Naive B cell (primary cell): ENCODE measurements at regions not wholly inside any gene's neighbourhood (a gene's known extent, or its start where the extent isn't known, plus 50 kb on each side); places are given as distances from the start of the nearest gene placed in this dataset.
"Not testable (repeated sequence)": the region's sequence is repeated elsewhere in the genome, so short reads cannot be mapped to it uniquely, and the experiment has no call there.

Source experiments
- ATAC-seq, 2 donors: fragments of 150-1000 bp; cut with Tn5 transposase; 2 replicates each; pipeline ENCODE4 v1.10.0; 2021; ENCODE audit warnings: low read depth in 2 of 2, mild to moderate bottlenecking in 2 of 2, moderate library complexity in 2 of 2
- DNase-seq: peaks from one replicate; pipeline ENCODE4 v3.0.0; 2022
- H3K27ac Mint-ChIP-seq, 6 donors: one replicate each; pipeline ENCODE4 v1.8.0; 2020 to 2022; ENCODE audit warnings: mild to moderate bottlenecking in 6 of 6, mixed read lengths in 6 of 6, moderate library complexity in 5 of 6, inconsistent platforms in 2 of 6
- H3K27me3 Mint-ChIP-seq, 3 donors: one replicate each; pipeline ENCODE4 v1.8.0; 2021 to 2022; ENCODE audit warnings: mixed read lengths in 3 of 3, mild to moderate bottlenecking in 1 of 3
- H3K36me3 Mint-ChIP-seq, 2 donors: one replicate each; pipeline ENCODE4 v1.8.0; 2020 to 2022; ENCODE audit warnings: mixed read lengths in 2 of 2, inconsistent platforms in 1 of 2, mild to moderate bottlenecking in 1 of 2
- H3K4me1 Mint-ChIP-seq, 3 donors: one replicate each; pipeline ENCODE4 v1.8.0; 2020 to 2022; ENCODE audit warnings: mixed read lengths in 3 of 3, inconsistent platforms in 1 of 3, mild to moderate bottlenecking in 1 of 3, moderate library complexity in 1 of 3
- H3K4me3 Mint-ChIP-seq, 8 donors: one replicate each; pipeline ENCODE4 v1.8.0; 2020 to 2022; ENCODE audit warnings: mild to moderate bottlenecking in 8 of 8, mixed read lengths in 8 of 8, moderate library complexity in 8 of 8, inconsistent platforms in 2 of 8
- H3K9me3 Mint-ChIP-seq, 7 donors: one replicate each; pipeline ENCODE4 v1.8.0; 2020 to 2022; ENCODE audit warnings: mixed read lengths in 7 of 7, mild to moderate bottlenecking in 5 of 7, inconsistent platforms in 2 of 7, moderate library complexity in 1 of 7

DNA sequence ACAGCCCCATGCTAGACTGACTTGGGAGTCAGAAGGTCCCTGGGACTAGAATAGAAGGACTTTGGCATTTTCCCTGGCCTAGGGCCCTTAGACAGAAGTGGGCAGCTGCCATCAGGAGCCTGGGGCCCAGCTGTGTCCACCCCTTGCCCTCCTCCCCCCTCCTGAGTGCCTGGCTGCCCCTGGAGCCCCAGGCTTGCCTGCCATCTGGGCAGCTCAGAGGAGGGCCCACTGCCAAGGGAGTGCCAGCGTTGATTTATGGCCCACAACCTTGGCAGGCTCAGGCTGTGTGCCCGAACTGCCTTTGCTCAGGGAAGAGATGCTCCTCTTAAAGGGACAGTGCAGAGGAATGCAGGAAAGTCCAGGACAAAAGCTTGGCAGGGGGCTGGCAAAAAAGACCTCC is 439.1 kb downstream of the SPATA31A7 start:
- not testable (repeated sequence) for H3K9me3 Mint-ChIP-seq, H3K36me3 Mint-ChIP-seq, DNase-seq, H3K27me3 Mint-ChIP-seq, ATAC-seq, H3K4me3 Mint-ChIP-seq, H3K4me1 Mint-ChIP-seq, H3K27ac Mint-ChIP-seq

DNA sequence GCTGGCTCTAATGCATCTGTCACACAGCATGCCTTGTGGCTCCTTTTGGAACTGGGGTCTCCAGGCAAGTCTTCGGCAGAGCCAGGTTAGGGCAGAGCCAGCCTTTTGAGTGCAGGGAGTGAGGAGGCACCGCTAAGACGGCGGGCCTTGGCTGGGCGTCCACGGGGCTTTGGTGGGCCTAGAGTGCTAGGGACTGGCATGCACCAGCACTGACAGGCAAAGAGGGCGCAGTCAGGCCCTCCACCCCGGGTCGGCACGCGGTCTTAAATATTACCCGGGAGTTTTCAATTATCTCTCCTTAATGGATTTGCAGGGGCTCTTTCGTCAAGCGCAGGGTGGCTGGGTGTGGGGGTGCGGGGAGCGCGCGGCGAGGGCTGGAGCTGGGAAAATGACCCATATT is 444.4 kb downstream of the SPATA31A7 start:
- H3K27ac Mint-ChIP-seq = no peak overlapping the region
- no peak for ATAC-seq
- H3K4me1 Mint-ChIP-seq = no peaks in the 10 kb centered on the region
- no peak for DNase-seq
- H3K4me3 Mint-ChIP-seq = no peak overlapping the region
- peaks cover 0 to 4% (median 0%) of the 10 kb centered on the region in 7 donors for H3K9me3 Mint-ChIP-seq
- H3K36me3 Mint-ChIP-seq = no peaks in the 10 kb centered on the region
- no peaks in the 10 kb centered on the region for H3K27me3 Mint-ChIP-seq

DNA sequence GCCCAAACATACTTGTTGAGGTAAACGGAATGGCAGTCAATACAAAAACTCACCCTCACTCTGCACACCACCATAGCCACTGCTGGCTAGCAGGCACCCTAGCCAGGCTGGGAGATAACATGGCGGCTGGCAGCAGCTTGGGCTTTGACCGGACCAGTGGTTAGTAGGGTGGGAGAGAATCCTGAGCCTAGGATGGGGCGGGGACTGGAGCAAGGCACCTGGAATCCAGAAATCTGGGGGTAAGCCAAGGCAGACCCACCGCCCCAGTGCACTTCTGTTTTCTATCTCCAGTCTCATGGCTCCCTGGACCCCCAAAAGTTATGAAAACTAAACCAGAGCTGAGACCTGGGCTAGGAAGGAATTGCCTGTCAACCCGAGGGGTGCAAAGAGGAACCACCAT is 474.4 kb downstream of the SPATA31A7 start:
- not testable (repeated sequence) for H3K4me1 Mint-ChIP-seq, ATAC-seq, H3K27ac Mint-ChIP-seq, H3K36me3 Mint-ChIP-seq, H3K4me3 Mint-ChIP-seq, H3K27me3 Mint-ChIP-seq, DNase-seq
- H3K9me3 Mint-ChIP-seq = peaks cover 5 to 20% (median 11%) of the 10 kb centered on the region in 7 donors

DNA sequence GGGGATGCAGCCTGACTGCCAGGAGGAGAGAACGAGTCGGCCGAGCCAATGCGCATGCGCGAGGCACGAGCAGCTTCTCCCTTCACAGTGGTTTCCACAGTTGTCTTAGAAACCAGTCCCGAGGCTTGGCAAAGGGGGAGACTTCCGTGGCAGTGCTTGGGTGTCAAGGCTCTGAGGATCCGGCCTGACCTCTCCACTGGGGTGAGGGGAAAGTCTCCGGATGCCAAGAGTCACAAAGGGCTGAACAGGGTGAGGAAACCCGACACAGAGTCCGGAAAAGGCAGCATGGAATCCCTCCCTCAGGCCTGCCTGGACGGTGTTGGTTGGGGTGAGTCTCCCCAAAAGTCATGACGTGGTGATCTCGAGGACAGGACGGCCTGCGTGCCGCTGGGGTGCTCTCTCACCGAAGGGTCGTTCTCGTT is 475.5 kb downstream of the SPATA31A7 start:
- Mint-ChIP-seq H3K27me3 (no peaks in the 10 kb centered on the region), H3K27ac (no peak overlapping the region), H3K4me3 (no peak overlapping the region), H3K4me1 (no peaks in the 10 kb centered on the region), H3K36me3 (peaks cover 4 to 15% of the 10 kb centered on the region in 2 donors), H3K9me3 (peaks cover 5 to 27% (median 17%) of the 10 kb centered on the region in 7 donors)
- DNase-seq (no peak), ATAC-seq (no peak)

DNA sequence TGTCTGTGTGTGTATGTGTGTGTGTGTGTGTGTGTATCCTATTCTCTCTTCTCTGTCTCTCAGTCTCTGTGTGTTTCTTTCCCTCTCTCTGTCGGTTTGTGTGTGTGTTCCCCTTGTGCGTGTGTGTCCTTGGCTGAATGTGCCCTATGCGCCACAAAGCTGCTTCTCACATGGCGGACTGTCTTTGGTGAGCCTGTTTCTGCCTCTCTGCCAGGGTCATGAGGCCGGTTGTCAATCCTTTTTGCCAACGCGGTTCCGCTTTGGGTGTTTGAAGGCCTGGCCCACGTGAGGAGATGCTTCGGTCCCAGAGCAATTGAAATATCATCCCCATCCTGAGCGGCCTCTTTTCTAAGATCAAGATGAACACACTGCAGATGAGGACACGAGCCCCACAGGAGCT is 476.0 kb downstream of the SPATA31A7 start:
- DNase-seq = no peak
- peaks cover 6 to 32% (median 20%) of the 10 kb centered on the region in 7 donors for H3K9me3 Mint-ChIP-seq
- H3K36me3 Mint-ChIP-seq = peaks cover 4 to 18% of the 10 kb centered on the region in 2 donors
- peaks cover 0 to 1% (median 0%) of the 10 kb centered on the region in 3 donors for H3K4me1 Mint-ChIP-seq
- H3K27me3 Mint-ChIP-seq = no peaks in the 10 kb centered on the region
- no peak overlapping the region for H3K4me3 Mint-ChIP-seq
- no peak overlapping the region for H3K27ac Mint-ChIP-seq
- ATAC-seq = no peak

DNA sequence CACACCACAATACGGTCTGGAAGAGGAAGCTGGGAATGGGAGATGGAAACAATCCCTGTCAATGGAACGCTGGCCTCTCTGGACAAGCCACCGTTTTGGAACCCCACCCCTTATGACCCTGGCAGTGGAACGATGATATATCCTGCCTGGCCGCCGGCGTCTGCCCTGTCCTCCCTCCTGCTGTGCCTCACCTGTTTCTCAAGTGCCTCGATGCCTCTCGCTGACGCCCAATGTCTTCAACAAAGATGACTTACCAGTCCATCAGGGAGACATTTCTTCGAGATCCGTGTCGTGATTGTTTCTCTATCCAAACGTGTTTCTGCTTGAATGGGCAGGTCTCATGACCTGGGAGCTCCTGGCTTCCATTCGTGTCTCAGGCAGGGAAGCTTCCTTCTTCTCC is 476.5 kb downstream of the SPATA31A7 start:
- no peaks in the 10 kb centered on the region for H3K27me3 Mint-ChIP-seq
- no peak for ATAC-seq
- DNase-seq = no peak
- peaks cover 4 to 23% of the 10 kb centered on the region in 2 donors for H3K36me3 Mint-ChIP-seq
- H3K9me3 Mint-ChIP-seq = peaks cover 8 to 34% (median 22%) of the 10 kb centered on the region in 7 donors
- no peak overlapping the region for H3K27ac Mint-ChIP-seq
- no peak overlapping the region for H3K4me3 Mint-ChIP-seq
- peaks cover 0 to 4% (median 0%) of the 10 kb centered on the region in 3 donors for H3K4me1 Mint-ChIP-seq

DNA sequence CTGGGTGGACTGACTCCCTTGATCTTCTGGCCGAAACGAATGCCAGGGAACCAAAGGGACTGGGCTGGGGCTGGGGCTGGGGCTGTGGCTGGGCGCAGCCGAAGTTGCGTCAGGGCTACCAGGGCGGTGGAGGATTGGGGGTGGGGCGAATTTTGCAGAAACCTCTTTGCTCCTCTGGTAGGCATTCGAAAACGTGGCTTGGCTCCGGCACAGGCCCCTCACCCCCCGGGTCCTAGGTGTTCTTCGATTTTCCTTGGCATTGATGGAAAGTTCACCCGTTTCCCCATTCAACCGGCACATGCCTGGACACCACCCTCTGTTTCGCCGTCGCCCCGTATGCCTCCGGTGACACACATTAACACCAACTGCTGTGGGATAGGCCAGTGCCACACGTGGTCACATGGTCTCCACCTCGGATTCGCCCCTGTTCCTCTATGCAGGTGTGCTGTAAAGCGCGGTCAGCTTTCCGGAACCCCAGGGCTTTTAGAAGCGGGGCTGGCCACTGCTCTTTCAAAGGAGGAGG is 477.1 kb downstream of the SPATA31A7 start:
- Mint-ChIP-seq H3K27me3 (no peaks in the 10 kb centered on the region), H3K27ac (no peak overlapping the region), H3K4me1 (peaks cover 0 to 4% (median 0%) of the 10 kb centered on the region in 3 donors), H3K9me3 (peaks cover 8 to 35% (median 22%) of the 10 kb centered on the region in 7 donors), H3K4me3 (peak overlapping the region in 2 of 8 donors; percentile 5 to 25), H3K36me3 (peaks cover 4 to 23% of the 10 kb centered on the region in 2 donors)
- no peak for DNase-seq
- ATAC-seq = no peak

DNA sequence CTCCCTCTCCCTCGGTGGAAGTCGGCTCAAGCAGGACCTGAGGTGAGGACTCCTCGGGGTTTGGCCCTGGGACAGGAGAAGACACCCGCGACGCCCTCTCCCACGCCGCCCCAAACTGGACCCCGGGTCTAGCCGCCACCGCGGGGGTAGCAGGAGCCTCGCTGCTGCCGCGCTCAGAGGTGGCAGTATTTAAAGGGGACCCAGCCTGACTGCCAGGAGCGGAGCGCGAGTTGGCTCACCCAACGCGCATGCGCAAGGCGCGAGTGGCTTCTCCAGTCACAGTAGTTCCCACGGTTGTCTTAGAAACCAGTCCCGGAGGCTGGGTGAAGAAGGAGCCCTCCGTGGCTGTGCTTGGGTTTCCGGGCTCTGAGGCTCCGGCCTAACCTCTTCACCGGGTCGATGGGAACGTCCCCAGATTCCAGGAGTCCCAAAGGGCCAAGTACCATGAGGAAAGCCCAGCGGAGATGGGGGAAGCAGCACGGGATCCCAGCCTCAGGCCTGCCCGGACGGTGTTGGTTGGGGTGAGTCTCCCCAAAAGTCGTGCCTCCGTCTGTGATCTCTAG is 477.8 kb downstream of the SPATA31A7 start:
- Mint-ChIP-seq H3K36me3 (peaks cover 4 to 23% of the 10 kb centered on the region in 2 donors), H3K9me3 (peaks cover 8 to 38% (median 22%) of the 10 kb centered on the region in 7 donors), H3K27ac (no peak overlapping the region), H3K4me1 (peaks cover 0 to 4% (median 0%) of the 10 kb centered on the region in 3 donors), H3K4me3 (no peak overlapping the region), H3K27me3 (no peaks in the 10 kb centered on the region)
- ATAC-seq (no peak), DNase-seq (no peak)

DNA sequence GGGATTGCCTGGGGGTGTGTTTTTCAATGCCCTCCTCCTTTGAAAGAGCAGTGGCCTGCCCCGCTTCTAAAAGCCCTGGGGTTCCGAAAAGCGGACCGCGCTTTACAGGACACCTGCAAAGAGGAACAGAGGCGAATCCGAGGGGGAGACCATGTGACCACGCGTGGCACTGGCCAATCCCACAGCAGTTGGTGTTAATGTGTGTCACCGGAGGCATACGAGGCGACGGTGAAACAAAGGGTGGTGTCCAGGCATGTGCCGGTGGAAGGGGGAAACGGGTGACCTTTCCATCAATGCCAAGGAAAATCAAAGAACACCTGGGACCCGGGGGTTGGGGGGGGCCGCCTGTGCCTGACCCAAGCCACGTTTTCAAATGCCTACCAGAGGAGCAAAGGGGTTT is 478.4 kb downstream of the SPATA31A7 start:
- Mint-ChIP-seq H3K9me3 (peaks cover 8 to 38% (median 22%) of the 10 kb centered on the region in 7 donors), H3K36me3 (peaks cover 4 to 23% of the 10 kb centered on the region in 2 donors)
- DNase-seq, H3K4me3 Mint-ChIP-seq, H3K27me3 Mint-ChIP-seq, ATAC-seq, H3K4me1 Mint-ChIP-seq, H3K27ac Mint-ChIP-seq: not testable (repeated sequence)

DNA sequence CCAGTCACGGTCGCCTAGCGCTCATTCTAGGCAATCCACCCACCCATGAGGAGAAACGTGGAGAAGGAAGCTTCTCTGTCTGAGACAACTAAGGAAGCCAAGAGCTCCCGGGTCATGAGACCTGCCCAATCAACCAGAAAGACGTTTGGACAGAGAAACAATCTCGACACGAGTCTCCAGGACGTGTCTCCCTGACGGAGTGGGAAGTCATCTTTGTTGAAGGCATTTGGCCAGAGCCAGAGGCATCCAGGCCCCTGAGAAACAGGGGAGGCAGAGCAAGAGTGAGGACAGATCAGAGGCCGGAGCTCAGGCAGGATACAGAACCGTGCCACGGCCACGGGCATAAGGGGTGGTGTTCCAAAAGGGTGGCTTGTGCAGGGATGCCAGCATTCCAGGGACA is 479.0 kb downstream of the SPATA31A7 start:
- Mint-ChIP-seq H3K27me3 (no peaks in the 10 kb centered on the region), H3K4me1 (peaks cover 0 to 4% (median 0%) of the 10 kb centered on the region in 3 donors), H3K4me3 (no peak overlapping the region), H3K9me3 (peaks cover 9 to 38% (median 25%) of the 10 kb centered on the region in 7 donors), H3K36me3 (peaks cover 4 to 23% of the 10 kb centered on the region in 2 donors), H3K27ac (no peak overlapping the region)
- DNase-seq = no peak
- no peak for ATAC-seq

DNA sequence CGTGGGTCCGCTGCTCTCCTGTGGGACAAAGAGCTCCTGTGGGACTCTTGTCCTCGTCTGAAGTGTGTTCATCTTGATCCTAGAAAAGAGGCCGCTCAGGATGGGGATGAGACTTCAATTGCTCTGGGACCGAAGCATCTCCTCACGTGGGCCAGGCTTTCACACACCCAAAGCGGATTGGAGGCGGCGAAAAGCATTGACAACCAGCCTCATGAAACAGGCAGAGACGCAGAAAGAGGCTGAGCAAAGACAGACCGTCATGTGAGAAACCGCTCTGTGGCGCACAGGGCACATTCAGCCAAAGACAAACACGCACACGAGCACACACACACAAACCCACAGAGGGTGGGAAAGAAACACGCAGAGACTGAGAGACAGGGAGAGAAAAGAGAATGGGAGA is 479.5 kb downstream of the SPATA31A7 start:
- Mint-ChIP-seq H3K36me3 (peaks cover 4 to 23% of the 10 kb centered on the region in 2 donors), H3K4me1 (peaks cover 0 to 4% (median 0%) of the 10 kb centered on the region in 3 donors)

DNA sequence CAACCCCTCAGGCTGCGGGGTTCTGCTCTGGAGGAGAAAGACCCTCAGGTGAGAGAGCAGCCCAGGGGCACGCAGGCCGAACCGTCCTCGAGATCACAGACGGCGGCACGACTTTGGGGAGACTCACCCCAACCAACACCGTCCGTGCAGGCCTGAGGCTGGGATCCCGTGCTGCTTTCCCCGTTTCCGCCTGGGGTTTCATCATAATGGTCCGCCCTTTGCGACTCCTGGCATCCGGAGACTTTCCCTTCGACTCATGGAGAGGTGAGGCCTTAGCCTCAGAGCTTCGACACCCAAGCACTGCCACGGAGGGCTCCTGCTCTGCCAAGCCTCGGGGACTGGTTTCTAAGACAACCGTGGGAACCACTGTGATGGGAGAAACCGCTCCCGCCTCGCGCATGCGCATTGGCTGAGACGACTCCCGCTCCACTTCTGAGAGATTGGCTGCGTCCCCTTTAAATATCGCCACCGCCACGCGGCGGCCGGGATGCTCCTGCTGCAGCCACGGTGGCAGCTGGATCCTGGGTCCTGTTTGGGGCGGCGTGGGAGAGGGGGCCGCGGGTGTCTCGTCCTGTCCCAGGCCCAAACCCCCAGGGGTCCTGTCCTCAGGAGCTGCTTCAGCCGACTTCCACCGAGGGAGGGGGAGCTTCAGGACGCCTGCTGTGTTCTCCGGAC is 480.1 kb downstream of the SPATA31A7 start:
- peaks cover 9 to 39% (median 26%) of the 10 kb centered on the region in 7 donors for H3K9me3 Mint-ChIP-seq
- not testable (repeated sequence) for H3K27me3 Mint-ChIP-seq, H3K27ac Mint-ChIP-seq, ATAC-seq, DNase-seq, H3K4me1 Mint-ChIP-seq, H3K4me3 Mint-ChIP-seq
- H3K36me3 Mint-ChIP-seq = peaks cover 4 to 23% of the 10 kb centered on the region in 2 donors

More for the DNA sequence above, 479.5 kb downstream of the SPATA31A7 start:
- ATAC-seq = no peak
- no peak for DNase-seq
- Mint-ChIP-seq H3K9me3 (peaks cover 9 to 38% (median 25%) of the 10 kb centered on the region in 7 donors), H3K27me3 (no peaks in the 10 kb centered on the region), H3K27ac (no peak overlapping the region), H3K4me3 (no peak overlapping the region)

DNA sequence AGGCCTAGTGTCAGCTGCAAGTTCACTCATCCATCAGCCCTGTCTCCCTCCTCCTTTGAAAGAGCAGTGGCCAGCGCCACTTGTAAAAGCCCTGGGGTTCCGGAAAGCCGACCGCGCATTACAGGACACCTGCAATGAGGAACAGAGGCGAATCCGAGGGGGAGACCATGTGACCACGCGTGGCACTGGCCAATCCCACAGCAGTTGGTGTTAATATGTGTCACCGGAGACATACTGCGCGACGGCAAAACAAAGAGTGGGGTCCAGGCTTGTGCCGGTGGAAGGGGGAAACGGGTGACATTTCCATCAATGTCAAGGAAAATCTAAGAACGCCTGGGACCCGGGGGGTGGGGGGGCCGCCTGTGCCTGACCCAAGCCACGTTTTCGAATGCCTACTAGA is 480.8 kb downstream of the SPATA31A7 start:
- Mint-ChIP-seq H3K27ac (no peak overlapping the region), H3K36me3 (peaks cover 4 to 21% of the 10 kb centered on the region in 2 donors), H3K4me3 (no peak overlapping the region), H3K27me3 (no peaks in the 10 kb centered on the region), H3K4me1 (peaks cover 0 to 4% (median 0%) of the 10 kb centered on the region in 3 donors), H3K9me3 (peaks cover 9 to 42% (median 28%) of the 10 kb centered on the region in 7 donors)
- no peak for ATAC-seq
- no peak for DNase-seq
